GM10248 (cell line): ENCODE measurements at regions not wholly inside any gene's neighbourhood (a gene's known extent, or its start where the extent isn't known, plus 50 kb on each side); places are given as distances from the start of the nearest gene placed in this dataset.

Source experiments
- CTCF ChIA-PET: fragments of 300-600 bp; sonication (Branson Sonifier 250); formaldehyde crosslinking; extraction: SDS; loops from one replicate; lab custom pipeline; 2021; ENCODE audit warnings: antibody characterized with exemption; lab: Yijun Ruan, JAX
- POLR2A ChIA-PET: fragments of 350-650 bp; sonication (Branson Sonifier 250); formaldehyde crosslinking; extraction: SDS; loops from one replicate; lab custom pipeline; 2020; ENCODE audit warnings: antibody characterized with exemption; lab: Yijun Ruan, JAX
- DNase-seq: peaks from one replicate; pipeline ENCODE4 v3.0.0; 2012; ENCODE audit errors: extremely low spot score
- CTCF ChIP-seq: IDR thresholded peaks from 2 replicates; pipeline ENCODE4 v1.5.1; 2012; ENCODE audit warnings: mild to moderate bottlenecking, low read depth; ENCODE audit errors: extremely low read depth, missing control alignments, control extremely low read depth

- POLR2A ChIA-PET = no interaction called here
- DNase-seq = no peak
- no peak for TF ChIP-seq CTCF
- CTCF ChIA-PET = interaction anchor here (0.6 to 1.5 kb wide), 2 partner anchors 12 to 22 kb away, joined by 3 to 8 read pairs; no protein-coding TSS in a partner anchor
Measured at GRCh38 chr4:10179957-10180602, 63.5 kb upstream of the WDR1 start.

GRCh38 chr4:10178763-10179162 is 62.2 kb upstream of the WDR1 start:
- CTCF ChIA-PET = no interaction called here
- TF ChIP-seq CTCF = no peak
- POLR2A ChIA-PET = no interaction called here
- no peak for DNase-seq

GRCh38 chr4:10175626-10176025 is 59.0 kb upstream of the WDR1 start:
- DNase-seq = no peak
- ChIA-PET CTCF (interaction anchor here (1.7 to 4.1 kb wide), 3 partner anchors 11 to 21 kb away, joined by 4 to 17 read pairs (median 4); no protein-coding TSS in a partner anchor), POLR2A (no interaction called here)
- no peak for TF ChIP-seq CTCF

- POLR2A ChIA-PET = no interaction called here
- CTCF ChIA-PET = interaction anchor here (0.7 to 4.1 kb wide), 7 partner anchors 8 to 20 kb away, joined by 4 to 17 read pairs (median 4); no protein-coding TSS in a partner anchor
- TF ChIP-seq CTCF = no peak
- DNase-seq = no peak
Measured at GRCh38 chr4:10173754-10174749, 57.5 kb upstream of the WDR1 start.

- no peak for TF ChIP-seq CTCF
Measured at GRCh38 chr4:10173037-10173753, 56.6 kb upstream of the WDR1 start.

More at GRCh38 chr4:10173037-10173753, 56.6 kb upstream of the WDR1 start:
- ChIA-PET CTCF (interaction anchor here (0.7 to 4.1 kb wide), 5 partner anchors 8 to 17 kb away, joined by 4 to 17 read pairs (median 4); no protein-coding TSS in a partner anchor), POLR2A (no interaction called here)
- no peak for DNase-seq
